ENCODE measurements at regions not wholly inside any gene's neighbourhood (a gene's known extent, or its start where the extent isn't known, plus 50 kb on each side); places are given as distances from the start of the nearest gene placed in this dataset.
"Not testable (repeated sequence)": the region's sequence is repeated elsewhere in the genome, so short reads cannot be mapped to it uniquely, and the experiment has no call there.

GRCh38 chr12:91702843-91703425 lies 442.7 kb downstream of the BTG1 start:
- no peak for DNase-seq (ENCODE audit: insufficient read length, low spot score)
- no peak for FAIRE-seq
- no peak for TF ChIP-seq CTCF (IDR thresholded peaks at IDR 0.05; ENCODE audit: insufficient read depth, missing control alignments)

DNA sequence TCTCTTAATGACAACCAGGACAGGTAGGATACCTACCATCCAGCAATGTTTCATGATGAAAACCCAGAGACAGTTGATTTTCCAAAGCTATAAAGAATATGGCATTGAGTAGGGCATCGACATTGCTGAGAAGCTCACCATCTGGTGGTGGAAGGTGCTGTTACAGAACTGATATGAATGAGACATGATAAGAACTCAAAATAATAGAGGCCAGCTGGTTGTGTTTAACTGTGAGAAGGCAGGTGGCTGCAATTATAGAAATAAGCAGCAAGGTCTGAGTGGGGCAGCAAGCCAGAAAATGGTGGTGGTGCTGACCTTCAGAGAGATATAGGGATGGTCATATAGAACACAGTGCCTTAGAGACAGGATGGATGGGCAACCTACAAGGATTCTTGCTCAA lies 449.7 kb downstream of the BTG1 start:
- FAIRE-seq (no peak), DNase-seq (ENCODE audit: insufficient read length, low spot score) (no peak)
- no peak for TF ChIP-seq CTCF (IDR thresholded peaks at IDR 0.05; ENCODE audit: insufficient read depth, missing control alignments)

GRCh38 chr12:91695406-91695805 lies 450.2 kb downstream of the BTG1 start:
- not testable (repeated sequence) for FAIRE-seq; DNase-seq (ENCODE audit: insufficient read length, low spot score)

GRCh38 chr12:91690531-91690930 lies 455.1 kb downstream of the BTG1 start:
- no peak for TF ChIP-seq CTCF (IDR thresholded peaks at IDR 0.05; ENCODE audit: insufficient read depth, missing control alignments)
- DNase-seq (ENCODE audit: insufficient read length, low spot score) (no peak), FAIRE-seq (no peak)

DNA sequence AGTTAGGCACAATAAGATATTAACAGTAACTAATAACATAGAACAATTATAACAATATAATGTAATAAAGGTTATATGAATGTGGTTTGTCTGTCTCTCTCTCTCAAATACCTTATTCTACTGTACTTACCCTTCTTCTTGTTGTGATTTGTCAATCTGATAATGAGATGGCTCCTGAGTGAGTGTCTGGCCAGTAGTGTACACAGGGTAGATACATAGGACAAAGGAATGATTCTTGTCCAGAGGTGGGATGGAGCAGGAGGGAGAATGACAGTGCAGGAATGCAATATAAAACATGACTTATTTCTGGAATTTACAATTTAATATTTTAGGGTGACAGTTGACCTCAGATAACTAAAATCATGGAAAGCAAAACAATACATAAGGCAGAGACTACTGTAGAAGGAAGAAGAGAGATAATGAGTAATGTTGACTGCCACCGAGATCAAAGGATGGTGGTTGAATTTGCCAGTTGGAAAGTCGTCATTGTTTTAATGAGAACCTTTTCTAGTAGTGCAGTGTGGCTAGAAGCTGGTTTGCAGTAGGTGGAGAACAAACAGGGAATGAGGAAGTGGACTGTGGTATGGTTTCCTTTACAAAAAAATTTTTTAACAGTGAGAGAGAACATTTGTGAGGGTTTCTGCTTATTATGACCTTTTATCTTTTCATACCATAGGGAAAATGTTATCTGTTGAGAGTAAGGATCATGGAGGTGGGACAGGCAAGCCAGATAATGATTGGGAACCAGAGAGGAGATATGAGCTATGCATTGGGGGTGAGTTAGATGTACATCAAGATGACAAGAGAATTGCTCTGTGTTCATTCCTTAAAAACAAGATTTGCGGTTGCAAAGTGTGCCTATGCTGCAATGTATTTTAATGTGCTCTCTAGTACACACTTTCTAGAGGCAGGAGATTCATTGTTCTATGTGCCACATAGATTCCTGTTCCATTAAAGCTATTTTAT lies 458.3 kb downstream of the BTG1 start:
- TF ChIP-seq CTCF (IDR thresholded peaks at IDR 0.05; ENCODE audit: insufficient read depth, missing control alignments), result no peak
- FAIRE-seq (no peak), DNase-seq (ENCODE audit: insufficient read length, low spot score) (no peak)

DNA sequence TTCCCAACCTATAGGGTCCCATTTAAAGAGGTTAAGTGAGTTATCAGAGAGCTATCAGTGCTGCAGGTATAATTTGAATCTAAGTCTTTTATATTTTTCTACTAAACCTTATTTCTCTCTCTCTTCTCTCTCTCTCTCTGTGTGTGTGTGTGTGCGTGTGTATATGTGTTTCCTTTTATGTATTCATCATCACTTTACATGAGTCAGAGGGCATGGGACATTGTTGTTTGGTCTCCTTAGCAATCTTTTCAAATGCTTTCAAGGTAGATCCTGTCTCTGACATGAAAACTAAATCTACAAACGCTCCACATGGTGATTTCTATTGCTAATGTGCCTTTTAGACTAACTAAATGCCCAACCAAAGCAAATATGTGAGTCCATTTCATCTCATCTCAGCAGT lies 459.7 kb downstream of the BTG1 start:
- FAIRE-seq (no peak), DNase-seq (ENCODE audit: insufficient read length, low spot score) (no peak)
- no peak for TF ChIP-seq CTCF (IDR thresholded peaks at IDR 0.05; ENCODE audit: insufficient read depth, missing control alignments)

GRCh38 chr12:91681751-91682150 lies 463.9 kb downstream of the BTG1 start:
- no peak for TF ChIP-seq CTCF (IDR thresholded peaks at IDR 0.05; ENCODE audit: insufficient read depth, missing control alignments)
- no peak for DNase-seq (ENCODE audit: insufficient read length, low spot score)
- FAIRE-seq, result no peak

Measured in D721Med (cell line).